IPS-NIHi7 (cell line): ENCODE measurements at regions not wholly inside any gene's neighbourhood (a gene's known extent, or its start where the extent isn't known, plus 50 kb on each side); places are given as distances from the start of the nearest gene placed in this dataset.
A peak's percentile ranks its signal among the peaks of the same experiment; 100 is the strongest.
"Not testable (repeated sequence)": the region's sequence is repeated elsewhere in the genome, so short reads cannot be mapped to it uniquely, and the experiment has no call there.

Experiments used
- DNase-seq: peaks from one replicate; pipeline ENCODE4 v3.0.0; 2012; ENCODE audit warnings: mixed read lengths; ENCODE audit errors: extremely low spot score

GRCh38 chr1:58968360-58968952 lies 184.6 kb upstream of the JUN start:
- no peak for DNase-seq

DNA sequence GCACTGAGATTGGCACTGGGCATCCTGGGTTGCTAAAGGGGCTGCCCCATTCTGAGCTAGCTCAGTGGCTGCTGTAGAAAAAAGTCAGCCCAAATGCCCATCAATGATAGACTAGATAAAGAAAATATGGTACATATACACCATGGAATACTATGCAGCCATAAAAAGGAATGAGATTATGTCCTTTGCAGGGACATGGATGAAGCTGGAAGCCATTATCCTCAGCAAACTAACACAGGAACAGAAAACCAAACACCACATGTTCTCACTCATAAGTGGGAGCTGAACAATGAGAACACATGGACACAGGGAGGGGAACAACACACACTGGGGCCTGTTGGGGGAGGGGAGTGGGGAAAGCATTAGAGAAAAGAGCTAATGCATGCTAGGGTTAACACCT lies 185.3 kb upstream of the JUN start:
- DNase-seq, result not testable (repeated sequence)

- DNase-seq, result no peak
These were observed 187.8 kb upstream of the JUN start for GRCh38 chr1:58971629-58972140.

DNA sequence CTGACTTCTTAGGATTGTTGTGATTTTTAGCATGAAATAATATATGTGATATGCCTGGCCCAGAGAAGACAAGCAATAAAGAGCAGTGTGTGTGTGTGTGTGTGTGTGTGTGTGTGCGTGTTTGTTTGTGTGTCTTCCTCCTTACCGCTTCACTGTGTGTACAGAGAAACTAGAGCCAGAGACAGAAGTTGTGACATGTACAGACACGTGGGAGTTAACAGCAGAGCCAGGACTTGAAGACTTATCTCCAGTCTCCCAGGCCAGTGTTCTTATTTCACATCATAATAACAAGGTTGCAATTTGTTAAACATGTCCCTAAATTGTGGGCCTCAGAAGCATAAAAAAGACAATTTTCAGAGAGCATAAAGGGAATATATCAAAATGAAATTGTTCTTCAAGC lies 192.0 kb upstream of the JUN start:
- no peak for DNase-seq

GRCh38 chr1:58976294-58976693 lies 192.4 kb upstream of the JUN start:
- no peak for DNase-seq

DNA sequence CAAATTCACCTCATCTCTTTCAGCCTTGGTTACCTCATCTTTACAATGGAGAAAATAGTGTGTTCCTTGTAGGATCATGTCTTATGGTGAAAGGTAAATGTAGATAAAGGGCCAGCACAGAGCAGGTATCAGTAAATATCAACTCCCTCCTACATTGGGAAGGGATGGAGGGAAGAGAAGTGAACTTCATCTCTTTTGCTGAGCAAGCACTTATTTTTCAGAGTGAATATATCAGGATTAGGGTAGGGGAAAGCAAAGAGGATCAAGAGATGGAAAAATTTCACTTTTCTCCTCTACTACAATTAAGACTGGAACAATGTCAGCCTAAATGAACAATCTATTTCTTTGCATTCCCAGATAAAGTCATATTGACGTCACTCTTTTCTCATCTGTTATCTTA lies 193.8 kb upstream of the JUN start:
- DNase-seq, result no peak

- no peak for DNase-seq
These were observed 194.2 kb upstream of the JUN start for GRCh38 chr1:58978096-58978495.

GRCh38 chr1:58979086-58979485 lies 195.2 kb upstream of the JUN start:
- no peak for DNase-seq

- DNase-seq, result no peak
These were observed 195.8 kb upstream of the JUN start for GRCh38 chr1:58979677-58980076.

DNA sequence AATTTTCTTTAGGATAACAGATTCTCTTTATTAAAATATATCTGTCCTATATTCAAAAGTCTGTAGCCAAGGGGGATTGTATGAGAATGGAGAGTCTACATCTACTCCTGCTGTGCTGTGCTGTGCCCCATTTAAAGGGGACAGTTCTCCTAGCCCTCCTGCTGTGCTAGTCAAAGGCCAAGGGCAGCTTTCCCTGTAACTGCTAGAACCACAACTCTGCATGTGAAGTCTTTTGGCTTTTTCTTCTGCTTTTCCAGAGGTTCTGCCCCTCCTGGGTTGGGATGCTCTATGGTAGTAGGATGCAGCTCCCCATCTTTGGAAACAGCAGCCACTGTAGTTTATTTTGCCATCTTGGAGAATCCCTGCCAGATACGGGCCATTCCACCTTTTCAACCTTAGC lies 197.5 kb upstream of the JUN start:
- peak; percentile 21 for DNase-seq

GRCh38 chr1:58982259-58982998 lies 198.6 kb upstream of the JUN start:
- peak; percentile 31 for DNase-seq

GRCh38 chr1:58983162-58983561 lies 199.3 kb upstream of the JUN start:
- no peak for DNase-seq

DNA sequence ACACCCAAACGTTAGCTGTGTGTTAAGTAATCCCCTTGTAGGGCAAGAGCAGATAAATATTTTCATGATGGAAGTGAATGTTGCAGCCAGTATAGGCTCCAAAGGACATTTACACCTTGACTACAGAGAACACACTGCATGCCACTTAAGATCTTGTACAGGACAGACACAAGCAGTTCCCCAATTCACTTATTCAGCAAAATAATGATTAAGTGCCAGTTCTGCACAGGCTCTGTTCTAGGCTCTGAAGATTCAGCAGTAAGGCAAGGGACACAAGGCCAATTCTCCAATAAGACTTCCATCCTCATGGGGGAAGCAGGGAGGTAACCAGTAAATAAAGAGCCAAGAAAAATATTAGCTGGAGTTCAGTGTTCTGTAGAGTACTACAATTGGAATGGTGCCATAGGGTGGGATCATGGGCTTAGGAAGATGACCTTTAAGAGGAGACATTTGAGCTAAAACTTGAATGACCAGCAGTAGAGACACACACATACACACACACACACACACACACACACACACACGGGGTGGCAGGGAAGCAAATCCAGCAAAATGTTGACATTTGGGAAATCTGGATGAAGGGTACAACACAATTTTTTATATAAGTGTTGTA lies 199.9 kb upstream of the JUN start:
- DNase-seq, result no peak

GRCh38 chr1:58986996-58987767 lies 203.3 kb upstream of the JUN start:
- no peak for DNase-seq

GRCh38 chr1:58988752-58989151 lies 204.9 kb upstream of the JUN start:
- DNase-seq, result no peak

DNA sequence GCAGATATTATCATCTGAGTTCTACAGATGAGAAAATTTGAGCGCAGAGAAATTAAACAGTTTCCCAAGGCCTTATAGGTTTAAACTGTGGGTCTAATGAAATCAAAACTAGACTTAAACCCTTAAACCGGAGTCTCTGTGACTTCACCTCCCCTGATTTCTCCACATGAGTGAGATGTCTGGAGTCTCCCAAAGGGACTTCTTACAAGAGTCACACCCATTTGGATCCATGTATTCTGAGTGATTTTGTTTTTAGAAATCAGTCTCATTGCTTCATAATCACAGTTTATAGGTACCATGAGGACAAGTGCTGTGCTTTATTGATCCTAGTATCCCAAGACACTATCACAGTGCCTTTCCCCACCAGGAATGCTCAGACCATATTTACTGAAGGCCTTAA lies 206.0 kb upstream of the JUN start:
- no peak for DNase-seq

GRCh38 chr1:58991305-58991704 lies 207.5 kb upstream of the JUN start:
- DNase-seq, result no peak

- no peak for DNase-seq
These were observed 208.8 kb upstream of the JUN start for GRCh38 chr1:58992643-58993042.

DNA sequence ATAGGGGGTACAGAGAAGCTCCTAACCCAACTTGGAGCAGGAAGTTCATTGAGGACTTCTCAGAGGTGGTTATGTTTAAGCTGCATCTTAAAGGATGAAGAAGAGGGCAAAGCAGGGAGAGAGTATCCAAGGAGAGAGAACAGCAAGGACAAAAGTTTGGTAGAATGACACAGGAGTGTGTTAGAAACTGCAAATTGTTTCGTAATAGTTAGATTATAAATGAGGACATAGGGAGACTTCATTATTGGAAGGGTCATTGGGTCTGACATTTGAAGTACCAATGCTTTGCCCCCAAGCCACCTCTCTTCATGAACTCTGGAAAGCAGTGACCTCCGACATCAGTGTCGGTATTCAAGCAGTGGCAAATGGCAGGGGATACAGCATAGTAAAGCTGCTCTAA lies 209.6 kb upstream of the JUN start:
- DNase-seq, result no peak

- DNase-seq, result no peak
These were observed 210.8 kb upstream of the JUN start for GRCh38 chr1:58994664-58995063.

DNA sequence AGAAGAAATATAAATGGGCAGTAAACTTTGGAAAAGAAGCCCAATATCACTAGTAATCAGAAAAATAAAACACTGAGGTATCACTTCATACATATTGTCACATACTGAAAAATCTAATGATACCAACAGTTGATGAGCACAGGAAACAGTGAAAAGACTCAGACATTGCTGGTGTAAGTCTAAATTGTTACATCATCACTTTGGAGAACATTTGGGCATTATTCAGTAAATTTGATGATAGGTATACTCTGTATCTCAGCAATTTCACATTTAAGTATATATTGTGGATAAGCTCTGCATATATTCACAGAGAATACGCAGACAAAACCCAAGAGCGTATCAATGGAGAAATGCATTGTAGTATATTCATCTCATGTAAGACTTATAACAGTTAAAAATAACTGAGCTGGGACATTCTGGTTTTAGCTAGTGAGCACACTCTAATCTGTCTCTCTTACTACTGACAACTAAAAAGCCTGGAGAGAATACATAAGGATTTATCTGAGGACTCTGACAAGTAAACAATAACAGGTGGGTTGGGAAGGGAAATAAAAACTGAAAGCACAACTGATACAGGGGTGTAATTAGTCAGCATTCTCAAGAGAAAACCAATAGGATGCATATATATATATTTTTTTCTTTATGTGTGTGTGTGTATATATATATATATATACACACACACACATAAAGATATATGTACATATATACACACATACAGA lies 212.7 kb upstream of the JUN start:
- no peak for DNase-seq

DNA sequence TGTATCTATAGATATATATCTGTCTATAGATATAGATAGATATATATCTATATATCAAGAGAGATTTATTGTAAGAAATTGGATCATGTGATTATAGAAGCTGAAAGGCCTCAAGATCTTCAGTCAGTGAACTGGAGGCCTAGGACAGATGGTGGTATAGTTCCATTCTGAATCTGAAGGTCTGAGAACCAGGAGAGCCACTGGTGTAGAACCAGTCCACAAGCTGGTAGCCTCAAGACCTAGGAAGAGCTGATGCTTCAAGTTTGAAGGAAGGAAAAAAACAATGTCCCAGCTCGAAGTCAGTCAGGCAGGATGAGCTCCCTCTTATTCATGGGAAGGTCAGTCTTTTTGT lies 213.2 kb upstream of the JUN start:
- no peak for DNase-seq
